ENCODE measurements at regions not wholly inside any gene's neighbourhood (a gene's known extent, or its start where the extent isn't known, plus 50 kb on each side); places are given as distances from the start of the nearest gene placed in this dataset.
"Not testable (repeated sequence)": the region's sequence is repeated elsewhere in the genome, so short reads cannot be mapped to it uniquely, and the experiment has no call there.

- no peaks in the 10 kb centered on the region for H4K20me1 ChIP-seq (ENCODE audit: control insufficient read depth, insufficient read depth, insufficient read length)
- H2BK12ac ChIP-seq (ENCODE audit: insufficient read length, low read depth, low read length) = no peak overlapping the region
- no peak overlapping the region for H3K18ac ChIP-seq (ENCODE audit: insufficient read length, low read depth, low read length)
- H3K9me3 ChIP-seq (ENCODE audit: control insufficient read depth, low read depth, low read length) = no peaks in the 10 kb centered on the region
- H3K4me2 ChIP-seq (ENCODE audit: insufficient read depth, insufficient read length, low read length) = no peak overlapping the region
- no peaks in the 10 kb centered on the region for H3K4me1 ChIP-seq (ENCODE audit: insufficient read depth, low read length)
- H3K23me2 ChIP-seq (ENCODE audit: insufficient read length, low read depth, low read length, poor library complexity, severe bottlenecking) = no peaks in the 10 kb centered on the region
- no peak overlapping the region for H2AK5ac ChIP-seq (ENCODE audit: insufficient read length, low read length)
- no peak overlapping the region for H3K9ac ChIP-seq (ENCODE audit: extremely low read depth, insufficient read length, low read length)
- no peak overlapping the region for H3K27ac ChIP-seq (ENCODE audit: insufficient read length, low read depth, low read length)
- H3K4ac ChIP-seq (ENCODE audit: low read depth, low read length) = no peak overlapping the region
- H3K56ac ChIP-seq (ENCODE audit: insufficient read length, low read depth, low read length) = no peak overlapping the region
- H3K27me3 Mint-ChIP-seq (ENCODE audit: low read depth) = peaks cover 4% of the 10 kb centered on the region
- no peak overlapping the region for H4K8ac ChIP-seq (replicated peaks; ENCODE audit: insufficient read length, low read depth, low read length)
- H3K9me3 Mint-ChIP-seq = peaks cover 0 to 5% of the 10 kb centered on the region in 2 experiments; a peak in 1 of 5 replicates
- H2BK5ac ChIP-seq (ENCODE audit: insufficient read length, low read length) = no peak overlapping the region
- no peak overlapping the region for H2BK120ac ChIP-seq (ENCODE audit: low read depth, low read length, poor library complexity, severe bottlenecking)
- DNase-seq = no peak
- no peaks in the 10 kb centered on the region for H3K79me1 ChIP-seq (ENCODE audit: insufficient read depth, low read depth, low read length, poor library complexity, severe bottlenecking)
- H3K4me1 Mint-ChIP-seq = no peaks in the 10 kb centered on the region
- H3K36me3 Mint-ChIP-seq (ENCODE audit: insufficient read depth in 1 of 3, low read depth in 3 of 3) = peaks cover 0 to 21% (median 2%) of the 10 kb centered on the region in 3 experiments; a peak in 4 of 7 replicates
- no peak overlapping the region for H4K5ac ChIP-seq (ENCODE audit: insufficient read length, low read depth, low read length)
- H3K14ac ChIP-seq (ENCODE audit: insufficient read depth, low read length) = no peak overlapping the region
- H3T11ph ChIP-seq (ENCODE audit: low read length) = no peak overlapping the region
- no CpG with 5 or more reads among the region's 24 CpGs for WGBS (ENCODE audit: extremely low coverage, insufficient read length, low lambda C conversion rate)
- no peak for TF ChIP-seq CTCF (conservative IDR thresholded peaks at IDR 0.05)
- H3K4me3 Mint-ChIP-seq = no peak overlapping the region
- H2BK15ac ChIP-seq (ENCODE audit: low read depth, low read length) = no peak overlapping the region
- H3K23ac ChIP-seq (ENCODE audit: insufficient read length, low read depth, low read length) = no peak overlapping the region
- no peak overlapping the region for H2BK20ac ChIP-seq (ENCODE audit: low read depth, low read length, poor library complexity, severe bottlenecking)
- no peak overlapping the region for H4K91ac ChIP-seq (ENCODE audit: insufficient read length, low read depth, low read length)
- H3K79me2 ChIP-seq (ENCODE audit: insufficient read depth, low read length) = no peaks in the 10 kb centered on the region
- no peak overlapping the region for H2AFZ ChIP-seq (ENCODE audit: low read length)
- no peak overlapping the region; a peak in 1 of 7 replicates for H3K27ac Mint-ChIP-seq
- no peaks in the 10 kb centered on the region for H3K27me3 ChIP-seq (ENCODE audit: insufficient read depth, low read length)
Measured at GRCh38 chrX:111624169-111624568, 56.8 kb upstream of the ALG13 start.

GRCh38 chrX:111627256-111627655, 53.7 kb upstream of the ALG13 start:
- H3K27me3 Mint-ChIP-seq (ENCODE audit: low read depth); H2BK15ac ChIP-seq (ENCODE audit: low read depth, low read length); DNase-seq; H4K5ac ChIP-seq (ENCODE audit: insufficient read length, low read depth, low read length); H3K9me3 Mint-ChIP-seq; H3K4me3 Mint-ChIP-seq; H3K79me2 ChIP-seq (ENCODE audit: insufficient read depth, low read length); H3K18ac ChIP-seq (ENCODE audit: insufficient read length, low read depth, low read length); H3K9ac ChIP-seq (ENCODE audit: extremely low read depth, insufficient read length, low read length); H2AFZ ChIP-seq (ENCODE audit: low read length); H3K27me3 ChIP-seq (ENCODE audit: insufficient read depth, low read length); H3K14ac ChIP-seq (ENCODE audit: insufficient read depth, low read length); H4K8ac ChIP-seq (replicated peaks; ENCODE audit: insufficient read length, low read depth, low read length); H3K36me3 Mint-ChIP-seq (ENCODE audit: insufficient read depth in 1 of 3, low read depth in 3 of 3); H4K20me1 ChIP-seq (ENCODE audit: control insufficient read depth, insufficient read depth, insufficient read length); H3K4me1 ChIP-seq (ENCODE audit: insufficient read depth, low read length); H3K56ac ChIP-seq (ENCODE audit: insufficient read length, low read depth, low read length); H3K79me1 ChIP-seq (ENCODE audit: insufficient read depth, low read depth, low read length, poor library complexity, severe bottlenecking); H3K4me2 ChIP-seq (ENCODE audit: insufficient read depth, insufficient read length, low read length); H3K9me3 ChIP-seq (ENCODE audit: control insufficient read depth, low read depth, low read length); H3K4me1 Mint-ChIP-seq; H3T11ph ChIP-seq (ENCODE audit: low read length); H2BK12ac ChIP-seq (ENCODE audit: insufficient read length, low read depth, low read length); H3K4ac ChIP-seq (ENCODE audit: low read depth, low read length); H3K23me2 ChIP-seq (ENCODE audit: insufficient read length, low read depth, low read length, poor library complexity, severe bottlenecking); H3K27ac ChIP-seq (ENCODE audit: insufficient read length, low read depth, low read length); H2AK5ac ChIP-seq (ENCODE audit: insufficient read length, low read length); H2BK120ac ChIP-seq (ENCODE audit: low read depth, low read length, poor library complexity, severe bottlenecking); H2BK20ac ChIP-seq (ENCODE audit: low read depth, low read length, poor library complexity, severe bottlenecking); H3K23ac ChIP-seq (ENCODE audit: insufficient read length, low read depth, low read length); H3K27ac Mint-ChIP-seq; H4K91ac ChIP-seq (ENCODE audit: insufficient read length, low read depth, low read length); H2BK5ac ChIP-seq (ENCODE audit: insufficient read length, low read length): not testable (repeated sequence)
- no CpG with 5 or more reads among the region's 2 CpGs for WGBS (ENCODE audit: extremely low coverage, insufficient read length, low lambda C conversion rate)
